RWPE2 (cell line): ENCODE measurements at regions not wholly inside any gene's neighbourhood (a gene's known extent, or its start where the extent isn't known, plus 50 kb on each side); places are given as distances from the start of the nearest gene placed in this dataset.

Source experiments
- ATAC-seq: fragments of 200-7000 bp; cut with Tn5 transposase; 3 replicates; pipeline ENCODE4 v1.9.1; 2021; ENCODE audit warnings: low read depth
- DNase-seq: peaks from one replicate; pipeline ENCODE4 v3.0.0-alpha.2; 2020; ENCODE audit warnings: low spot score
- H3K27ac ChIP-seq: fragments of 450-650 bp; 2 replicates; pipeline ENCODE4 v1.5.1; 2017; ENCODE audit warnings: mild to moderate bottlenecking; ENCODE audit not compliant: poor library complexity, severe bottlenecking
- H3K27me3 ChIP-seq: fragments of 250-450 bp; sonication (Bioruptor Pico); 2 replicates; pipeline ENCODE4 v1.5.1; 2021; ENCODE audit warnings: mild to moderate bottlenecking, moderate library complexity; ENCODE audit not compliant: insufficient read depth, poor library complexity, severe bottlenecking
- H3K36me3 ChIP-seq: fragments of 250-450 bp; sonication (Bioruptor Pico); 2 replicates; pipeline ENCODE4 v1.5.1; 2020; ENCODE audit warnings: low read depth, mild to moderate bottlenecking, moderate library complexity
- H3K4me1 ChIP-seq: fragments of 250-450 bp; sonication (Bioruptor Pico); 2 replicates; pipeline ENCODE4 v1.5.1; 2021; ENCODE audit warnings: mild to moderate bottlenecking, moderate library complexity; ENCODE audit not compliant: insufficient read depth, poor library complexity, severe bottlenecking
- H3K4me3 ChIP-seq: fragments of 250-450 bp; sonication (Bioruptor Pico); 2 replicates; pipeline ENCODE4 v1.5.1; 2021; ENCODE audit warnings: mild to moderate bottlenecking, moderate library complexity; ENCODE audit not compliant: severe bottlenecking
- H3K9me3 ChIP-seq: fragments of 250-450 bp; sonication (Bioruptor Pico); 2 replicates; pipeline ENCODE4 v1.5.1; 2021; ENCODE audit warnings: mild to moderate bottlenecking, moderate library complexity; ENCODE audit not compliant: severe bottlenecking
- TF ChIP-seq, protein P1 (sequence below): fragments of 450-650 bp; IDR thresholded peaks from one replicate; pipeline ENCODE4 v1.5.1; 2017; ENCODE audit warnings: mild to moderate bottlenecking, moderate library complexity; ENCODE audit not compliant: poor library complexity, severe bottlenecking

DNA sequence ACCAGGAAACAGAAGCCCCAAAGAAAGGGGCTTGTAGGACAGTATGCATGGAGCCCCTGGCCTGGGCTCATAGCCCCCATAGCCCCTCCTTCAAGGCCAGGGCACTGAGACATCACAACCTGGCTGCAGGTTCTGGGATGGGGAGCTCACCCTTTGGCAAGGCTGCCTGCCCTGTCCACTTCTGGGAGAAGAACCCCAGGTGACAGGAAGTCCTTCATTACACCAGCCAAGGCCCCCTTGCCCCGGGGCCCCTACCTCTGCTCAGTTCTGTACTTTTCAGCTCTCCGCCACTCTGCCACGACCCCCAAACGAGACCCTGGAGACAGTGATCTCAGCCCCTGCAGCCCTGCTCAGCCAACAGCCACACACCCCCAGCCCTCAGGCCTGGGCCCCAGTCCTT lies 223.2 kb upstream of the RTL1 start:
- no peak for DNase-seq
- Histone ChIP-seq H3K27ac (no peak overlapping the region), H3K4me1 (no peaks in the 10 kb centered on the region), H3K9me3 (no peaks in the 10 kb centered on the region), H3K27me3 (peaks cover 18% of the 10 kb centered on the region), H3K36me3 (no peaks in the 10 kb centered on the region), H3K4me3 (no peak overlapping the region)
- TF ChIP-seq, protein P1, sequence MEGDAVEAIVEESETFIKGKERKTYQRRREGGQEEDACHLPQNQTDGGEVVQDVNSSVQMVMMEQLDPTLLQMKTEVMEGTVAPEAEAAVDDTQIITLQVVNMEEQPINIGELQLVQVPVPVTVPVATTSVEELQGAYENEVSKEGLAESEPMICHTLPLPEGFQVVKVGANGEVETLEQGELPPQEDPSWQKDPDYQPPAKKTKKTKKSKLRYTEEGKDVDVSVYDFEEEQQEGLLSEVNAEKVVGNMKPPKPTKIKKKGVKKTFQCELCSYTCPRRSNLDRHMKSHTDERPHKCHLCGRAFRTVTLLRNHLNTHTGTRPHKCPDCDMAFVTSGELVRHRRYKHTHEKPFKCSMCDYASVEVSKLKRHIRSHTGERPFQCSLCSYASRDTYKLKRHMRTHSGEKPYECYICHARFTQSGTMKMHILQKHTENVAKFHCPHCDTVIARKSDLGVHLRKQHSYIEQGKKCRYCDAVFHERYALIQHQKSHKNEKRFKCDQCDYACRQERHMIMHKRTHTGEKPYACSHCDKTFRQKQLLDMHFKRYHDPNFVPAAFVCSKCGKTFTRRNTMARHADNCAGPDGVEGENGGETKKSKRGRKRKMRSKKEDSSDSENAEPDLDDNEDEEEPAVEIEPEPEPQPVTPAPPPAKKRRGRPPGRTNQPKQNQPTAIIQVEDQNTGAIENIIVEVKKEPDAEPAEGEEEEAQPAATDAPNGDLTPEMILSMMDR = no peak
- ATAC-seq = no peak

DNA sequence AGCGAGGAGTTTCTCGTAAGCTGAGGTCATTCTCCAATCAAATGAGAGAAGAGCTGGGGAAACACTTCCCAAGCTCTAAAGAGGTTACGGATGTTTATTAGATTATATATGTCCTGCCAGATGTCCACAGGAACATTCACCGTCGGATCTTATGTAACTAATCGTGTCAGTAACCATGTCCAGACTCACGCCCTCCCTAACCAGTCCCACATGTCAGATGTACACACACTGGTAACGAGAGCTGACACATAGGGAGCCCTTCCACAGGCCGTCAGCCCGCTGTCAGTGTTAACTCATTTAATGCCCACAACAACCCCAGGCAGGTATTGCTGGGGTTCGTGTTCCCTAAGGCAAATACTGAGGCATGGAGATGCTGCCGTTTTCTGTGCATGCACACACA lies 223.7 kb upstream of the RTL1 start:
- H3K4me1 ChIP-seq = no peaks in the 10 kb centered on the region
- TF ChIP-seq, protein P1 = no peak
- H3K4me3 ChIP-seq = no peak overlapping the region

DNA sequence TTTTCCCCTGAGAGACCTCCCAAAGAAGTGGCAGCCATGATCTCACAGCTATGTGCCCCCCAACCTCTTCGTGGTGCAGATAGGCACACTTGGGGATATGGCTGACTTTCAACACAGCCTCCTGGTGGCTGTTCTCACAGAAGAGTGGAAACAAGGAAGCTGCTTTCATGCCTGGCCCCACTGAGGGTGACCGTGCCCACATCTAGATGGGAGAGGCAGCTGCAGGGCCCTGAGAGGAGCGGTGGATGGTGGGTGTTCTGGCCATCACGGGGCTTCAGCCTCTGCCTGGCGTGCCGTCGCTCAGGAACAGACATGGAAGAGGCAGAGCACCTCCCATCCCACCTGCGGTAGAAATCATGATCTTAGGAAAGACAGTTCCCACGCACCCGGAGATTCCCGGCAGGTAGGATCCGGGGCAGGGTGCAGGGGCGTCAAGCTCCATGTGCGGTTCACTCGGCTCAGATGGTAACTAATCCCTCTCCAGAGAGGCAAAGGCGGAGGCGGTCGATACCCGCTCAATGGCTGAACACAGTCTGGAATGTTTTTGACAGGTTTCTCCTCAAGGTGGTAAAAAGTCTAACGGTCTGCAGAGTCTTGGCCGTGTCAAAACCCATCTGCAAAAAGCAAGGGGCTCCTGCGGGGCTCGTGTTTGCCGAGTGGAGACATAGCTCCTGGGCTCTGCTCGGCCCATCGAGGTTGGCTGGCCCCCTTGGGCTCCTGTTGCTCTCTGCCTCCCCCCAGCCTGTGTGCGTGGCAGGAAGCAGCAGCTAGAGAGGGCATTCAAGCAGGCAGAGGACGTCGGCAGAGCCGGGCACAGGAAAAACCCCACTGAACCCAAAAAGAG lies 225.2 kb upstream of the RTL1 start:
- ATAC-seq (no peak), DNase-seq (no peak)
- Histone ChIP-seq H3K27ac (no peak overlapping the region), H3K9me3 (no peaks in the 10 kb centered on the region), H3K36me3 (no peaks in the 10 kb centered on the region), H3K4me3 (no peak overlapping the region), H3K27me3 (peaks cover 18% of the 10 kb centered on the region), H3K4me1 (no peaks in the 10 kb centered on the region)
- TF ChIP-seq, protein P1 = no peak

More for the DNA sequence above, 223.7 kb upstream of the RTL1 start:
- no peak overlapping the region for H3K27ac ChIP-seq
- DNase-seq = no peak
- H3K9me3 ChIP-seq = no peaks in the 10 kb centered on the region
- H3K36me3 ChIP-seq = no peaks in the 10 kb centered on the region
- ATAC-seq = no peak
- peaks cover 18% of the 10 kb centered on the region for H3K27me3 ChIP-seq

DNA sequence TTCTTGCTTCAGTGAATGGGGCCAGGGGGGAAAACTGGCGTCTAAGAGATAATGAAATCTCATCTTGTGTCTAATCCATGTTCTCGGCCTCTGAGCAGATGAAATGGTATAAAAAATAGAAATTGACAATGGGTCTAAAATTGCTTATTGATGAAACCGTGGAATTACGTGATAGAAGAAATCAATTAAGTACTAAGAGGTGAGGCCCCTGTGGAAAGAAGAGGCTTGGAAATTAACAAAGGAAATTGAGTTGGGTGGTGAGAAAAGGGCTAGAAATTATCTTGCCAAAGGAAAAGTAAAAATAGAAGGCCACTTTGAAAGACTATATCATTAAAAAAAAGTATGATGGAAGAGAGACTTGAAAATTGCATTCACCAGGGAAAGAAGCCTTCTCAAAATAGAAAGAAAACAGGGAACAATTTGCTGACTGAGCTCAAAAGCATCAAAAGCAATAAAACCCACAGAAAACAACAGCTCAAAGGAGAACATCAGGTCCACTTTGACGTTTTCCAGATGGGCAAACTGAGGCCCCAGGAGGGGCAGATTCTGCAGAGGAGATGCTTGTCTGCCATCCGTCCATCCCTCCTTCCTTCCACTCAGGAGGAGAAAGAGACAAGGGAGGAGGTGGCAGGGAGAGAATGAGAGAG lies 226.1 kb upstream of the RTL1 start:
- peaks cover 18% of the 10 kb centered on the region for H3K27me3 ChIP-seq

More for the DNA sequence above, 226.1 kb upstream of the RTL1 start:
- DNase-seq = no peak
- Histone ChIP-seq H3K9me3 (no peaks in the 10 kb centered on the region), H3K4me1 (no peaks in the 10 kb centered on the region), H3K36me3 (no peaks in the 10 kb centered on the region), H3K27ac (no peak overlapping the region), H3K4me3 (no peak overlapping the region)
- ATAC-seq = no peak
- TF ChIP-seq, protein P1 = no peak
